HG03280 (cell line): ENCODE measurements at regions not wholly inside any gene's neighbourhood (a gene's known extent, or its start where the extent isn't known, plus 50 kb on each side); places are given as distances from the start of the nearest gene placed in this dataset.
"Not testable (repeated sequence)": the region's sequence is repeated elsewhere in the genome, so short reads cannot be mapped to it uniquely, and the experiment has no call there.

Experiments used
- ATAC-seq: cut with Tn5 transposase; IDR thresholded peaks from one replicate; pipeline ENCODE4 v1.9.1; 2021; ENCODE audit warnings: mild to moderate bottlenecking, moderate library complexity; ENCODE audit not compliant: unreplicated experiment

DNA sequence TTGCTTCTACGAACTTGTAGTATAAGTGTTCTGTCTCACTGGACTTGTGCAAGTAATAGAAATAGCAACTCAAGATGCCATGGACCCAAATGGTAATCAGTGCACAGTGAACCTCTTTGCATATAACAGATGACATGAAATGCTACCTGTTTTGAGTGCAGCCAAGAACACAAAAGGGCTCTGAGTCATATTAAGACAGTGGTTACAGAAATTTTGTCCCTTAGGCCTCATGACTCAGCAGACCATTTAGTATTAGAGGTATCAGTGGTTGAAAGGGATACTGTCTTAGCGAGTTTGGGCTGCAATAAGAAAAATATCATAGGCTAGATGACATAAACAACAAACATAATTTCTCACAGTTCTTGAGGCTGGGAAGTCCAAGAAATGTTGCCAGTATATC, 502.9 kb upstream of the PCDH10 start:
- ATAC-seq, result peak; percentile 70

DNA sequence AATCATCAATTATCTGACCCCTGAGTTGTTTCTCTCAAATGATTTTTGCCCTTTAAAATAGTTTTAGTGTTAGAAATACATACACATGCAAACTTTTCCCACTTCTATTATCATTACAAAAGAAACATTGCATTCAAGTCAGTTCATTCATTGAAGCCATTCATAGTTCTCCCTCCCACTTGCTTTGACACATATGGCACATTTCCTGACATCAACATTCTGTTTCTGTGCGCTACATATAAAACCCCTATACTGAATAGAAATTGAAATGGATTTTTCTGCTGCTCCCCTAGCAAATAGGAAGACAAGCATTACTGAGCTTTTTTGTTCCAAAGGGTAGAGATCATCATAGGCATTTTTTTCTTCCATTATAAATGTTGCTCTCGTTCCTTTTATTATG, 497.9 kb upstream of the PCDH10 start:
- ATAC-seq, result no peak

DNA sequence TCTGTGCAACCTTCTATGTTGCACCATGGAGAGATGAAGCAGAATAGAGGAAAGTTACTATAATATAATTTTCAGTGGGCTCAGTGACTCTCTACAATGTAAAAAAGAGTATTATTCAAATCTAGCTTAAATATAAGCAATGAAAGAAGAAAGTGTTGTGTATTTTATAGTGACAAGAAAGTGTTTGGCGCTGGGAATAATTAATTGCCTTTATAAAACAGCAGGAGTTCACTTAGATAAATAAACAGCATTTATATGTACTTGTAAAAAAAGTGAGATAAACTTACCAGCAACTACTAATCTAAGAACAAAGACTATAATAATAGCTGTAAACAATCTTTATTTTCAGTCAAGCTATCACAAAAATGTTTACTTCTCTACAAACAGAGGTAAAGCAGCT, 488.9 kb upstream of the PCDH10 start:
- ATAC-seq, result no peak

- ATAC-seq, result no peak
Observed at GRCh38 chr4:132662456-132662855, 486.6 kb upstream of the PCDH10 start.

GRCh38 chr4:132669786-132670185, 479.3 kb upstream of the PCDH10 start:
- no peak for ATAC-seq

DNA sequence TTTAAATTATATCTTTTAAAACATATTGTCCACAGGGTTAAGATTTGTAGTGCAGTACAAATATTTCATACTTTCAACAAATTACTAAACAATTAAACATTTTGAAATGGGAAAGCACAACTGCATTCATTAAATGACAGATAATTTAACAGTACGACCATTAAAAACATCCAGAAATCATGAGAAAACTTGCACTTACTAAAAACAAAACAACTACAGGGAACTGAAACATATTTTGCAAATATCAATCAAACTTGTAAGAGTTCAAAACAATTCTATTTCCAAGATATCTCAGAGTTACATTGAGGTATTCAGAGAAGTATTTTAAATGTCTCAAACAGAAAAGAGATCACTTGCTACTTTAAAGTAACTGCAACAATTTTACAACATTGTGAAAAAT, 478.5 kb upstream of the PCDH10 start:
- no peak for ATAC-seq

GRCh38 chr4:132683957-132684356, 465.1 kb upstream of the PCDH10 start:
- ATAC-seq, result no peak

GRCh38 chr4:132691026-132691425, 458.1 kb upstream of the PCDH10 start:
- no peak for ATAC-seq

DNA sequence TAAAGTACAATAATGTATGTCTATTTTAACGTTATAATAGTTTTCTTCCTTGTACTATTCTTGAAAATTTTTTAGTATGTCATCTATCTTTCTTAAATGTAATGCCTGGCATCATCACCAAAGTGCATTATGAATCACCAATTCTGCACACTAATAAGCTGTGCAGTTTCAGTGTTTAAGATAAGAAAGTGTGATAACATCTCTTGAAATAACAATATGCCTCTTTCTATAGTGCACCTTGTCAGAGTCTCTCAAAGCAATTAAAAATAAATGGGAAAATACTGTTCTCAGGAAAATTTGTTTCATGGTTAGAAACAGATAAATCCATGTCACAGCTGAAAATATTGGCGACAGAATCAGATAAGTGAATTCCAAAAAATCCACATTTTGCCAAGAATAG, 457.4 kb upstream of the PCDH10 start:
- ATAC-seq, result no peak

GRCh38 chr4:132694775-132695174, 454.3 kb upstream of the PCDH10 start:
- ATAC-seq, result no peak

DNA sequence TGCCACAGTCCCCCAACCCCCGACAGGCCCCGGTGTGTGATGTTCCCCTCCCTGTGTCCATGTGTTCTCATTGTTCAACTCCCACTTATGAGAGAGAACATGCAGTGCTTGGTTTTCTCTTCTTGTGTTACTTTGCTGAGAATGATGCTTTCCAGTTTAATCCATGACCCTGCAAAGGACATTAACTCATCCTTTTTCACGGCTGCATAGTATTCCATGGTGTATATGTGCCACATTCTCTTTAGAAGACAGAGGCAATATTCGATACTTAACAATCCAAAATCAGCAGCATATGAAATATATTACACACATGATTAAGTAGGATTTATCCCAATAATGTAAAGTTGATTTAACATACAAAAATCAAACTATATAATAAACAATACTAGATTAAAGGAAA, 451.6 kb upstream of the PCDH10 start:
- not testable (repeated sequence) for ATAC-seq

- no peak for ATAC-seq
Observed at GRCh38 chr4:132707955-132708354, 441.1 kb upstream of the PCDH10 start.

DNA sequence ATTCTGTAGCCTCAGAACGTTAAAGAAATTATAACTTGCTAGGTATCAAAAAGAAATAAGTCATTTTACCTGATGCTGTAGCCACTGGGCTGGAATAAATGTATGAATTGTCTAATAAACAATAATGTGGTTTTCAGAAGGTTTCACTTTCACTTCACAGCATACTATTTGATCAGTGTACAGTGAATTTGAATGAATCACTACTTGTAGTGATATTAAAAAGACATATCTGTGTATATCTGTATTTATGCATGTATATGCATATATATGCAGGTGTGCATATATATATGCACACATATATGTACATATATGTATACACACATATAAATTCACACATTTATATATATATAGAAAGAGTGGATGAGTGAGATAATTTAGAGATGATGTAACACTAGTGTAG, 440.0 kb upstream of the PCDH10 start:
- no peak for ATAC-seq

GRCh38 chr4:132710971-132711370, 438.1 kb upstream of the PCDH10 start:
- ATAC-seq, result no peak

- no peak for ATAC-seq
Observed at GRCh38 chr4:132737344-132737743, 411.8 kb upstream of the PCDH10 start.

DNA sequence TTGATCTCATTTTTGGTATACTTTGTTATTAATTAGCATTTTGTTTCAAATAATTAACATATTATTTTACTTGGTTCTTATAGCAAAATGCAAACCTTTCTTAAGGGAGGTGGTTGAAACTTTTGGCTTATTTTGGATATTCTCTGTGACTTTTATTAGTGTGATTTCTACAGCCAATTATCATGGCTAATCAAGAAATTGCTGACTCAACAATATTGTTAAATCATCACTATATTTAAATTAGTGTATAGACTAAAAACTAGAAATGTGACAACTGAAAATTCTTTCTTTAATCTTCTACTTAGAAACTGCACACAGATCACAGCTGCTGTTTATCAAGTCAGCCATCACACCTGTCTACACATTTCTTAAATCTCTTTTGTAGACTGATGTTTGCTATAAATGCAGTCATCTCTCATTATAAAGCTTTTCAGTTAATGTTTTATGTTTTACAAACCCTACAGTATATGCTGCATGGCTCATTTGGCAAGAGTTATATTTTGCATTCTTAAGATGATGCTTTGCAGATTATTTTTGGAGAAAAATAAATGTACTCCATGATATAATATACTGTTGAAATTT, 389.8 kb upstream of the PCDH10 start:
- ATAC-seq, result no peak

- ATAC-seq, result no peak
Observed at GRCh38 chr4:132763465-132763864, 385.6 kb upstream of the PCDH10 start.

DNA sequence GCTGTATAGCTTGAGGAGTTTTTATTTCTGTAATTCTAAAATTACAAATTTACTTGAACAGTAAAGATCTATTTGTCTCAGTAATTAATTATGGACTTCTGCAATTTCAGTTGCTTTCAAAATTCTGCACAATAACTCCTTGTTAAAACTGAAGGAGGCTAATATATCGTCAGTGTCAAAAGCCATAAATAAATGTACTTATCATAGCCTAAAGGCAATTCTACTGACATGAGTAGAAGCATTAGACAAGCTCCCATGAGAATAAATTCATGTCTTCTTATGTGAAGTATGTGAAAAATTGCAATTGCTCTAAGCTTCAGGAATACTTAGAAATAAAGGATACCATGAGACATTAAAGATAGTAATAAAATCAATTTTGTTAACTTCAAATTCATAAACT, 381.2 kb upstream of the PCDH10 start:
- no peak for ATAC-seq

DNA sequence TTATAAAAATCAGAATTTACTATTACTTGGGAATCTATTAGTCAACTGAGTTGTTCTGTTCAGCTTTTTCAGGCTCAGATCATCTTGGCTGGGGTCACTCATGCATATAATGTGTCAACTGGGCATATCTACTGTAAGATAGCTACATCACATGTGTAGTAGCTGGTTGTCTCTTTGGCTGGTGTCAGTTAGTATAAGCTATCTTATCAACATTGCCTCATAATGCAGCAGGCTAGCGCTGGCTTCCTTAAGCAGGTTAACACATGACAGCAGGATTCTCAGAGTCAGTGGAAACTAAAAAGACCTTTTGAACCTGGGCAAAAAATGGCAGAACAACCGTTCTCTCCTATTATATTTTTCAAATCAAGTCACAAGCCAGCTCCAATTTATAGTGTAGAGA, 378.3 kb upstream of the PCDH10 start:
- ATAC-seq, result no peak

DNA sequence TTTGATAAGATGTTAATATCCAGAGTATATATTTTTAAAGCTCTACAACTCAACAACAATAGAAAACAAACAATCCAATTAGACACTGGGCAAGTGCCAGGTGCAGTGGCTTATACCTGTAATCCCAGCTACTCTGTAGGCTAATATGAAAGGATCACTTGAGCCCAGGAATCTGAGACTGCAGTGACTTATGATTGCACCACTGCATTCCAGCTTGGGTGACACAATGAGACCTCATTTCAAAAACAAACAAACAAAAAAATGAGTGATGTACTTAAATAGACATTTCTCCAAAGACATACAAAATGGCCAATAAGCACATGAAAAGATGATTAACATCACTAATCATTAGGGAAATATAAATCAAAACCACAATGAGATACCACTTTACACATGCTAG, 356.8 kb upstream of the PCDH10 start:
- ATAC-seq, result no peak

- ATAC-seq, result no peak
Observed at GRCh38 chr4:132797856-132798255, 351.2 kb upstream of the PCDH10 start.

DNA sequence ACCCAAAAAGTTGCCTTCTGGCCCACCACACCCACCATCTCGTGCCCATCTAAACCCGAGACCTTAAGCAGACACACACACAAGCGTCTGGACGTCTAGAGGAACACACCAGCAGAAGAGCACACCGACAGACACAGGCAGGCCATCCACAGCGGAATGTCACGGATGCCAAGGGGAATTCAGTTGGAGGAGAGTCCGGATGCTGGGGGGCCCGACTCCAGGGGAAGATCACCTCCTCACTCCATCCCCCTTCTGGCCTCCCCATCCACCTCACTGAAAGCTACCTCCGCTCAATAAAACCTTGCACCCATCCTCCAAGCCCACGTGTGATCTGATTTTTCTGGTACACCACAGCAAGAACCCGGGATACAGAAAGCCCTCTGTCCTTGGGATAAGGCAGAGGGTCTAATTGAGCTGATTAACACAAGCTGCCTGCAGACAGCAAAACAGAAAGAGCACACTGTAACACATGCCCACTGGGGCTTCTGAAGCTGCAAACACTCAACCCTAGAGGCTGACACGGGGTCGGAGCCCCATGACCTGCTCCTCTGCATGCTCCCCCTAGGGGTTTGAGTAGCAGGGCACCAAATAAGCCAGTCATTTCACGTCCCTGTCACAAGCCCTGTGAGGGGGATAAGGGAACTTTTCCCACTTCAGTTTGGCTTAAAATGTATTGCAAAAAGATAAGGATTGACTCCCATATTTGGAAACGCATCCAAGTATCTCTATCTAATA, 339.6 kb upstream of the PCDH10 start:
- no peak for ATAC-seq

GRCh38 chr4:132813061-132813460, 336.0 kb upstream of the PCDH10 start:
- ATAC-seq, result not testable (repeated sequence)
